ENCODE measurements at regions not wholly inside any gene's neighbourhood (a gene's known extent, or its start where the extent isn't known, plus 50 kb on each side); places are given as distances from the start of the nearest gene placed in this dataset.

GRCh38 chr10:121205625-121206024, 354.5 kb downstream of the WDR11 start:
- no peaks in the 10 kb centered on the region for H3K9me2 ChIP-seq
- no peak overlapping the region for H3K9ac ChIP-seq
- ChIA-PET CTCF (interaction anchor here (0.9 to 1.0 kb wide), 2 partner anchors 204 to 244 kb away, joined by 3 read pairs; no protein-coding TSS in a partner anchor), POLR2A (no interaction called here)
- H2AFZ ChIP-seq (ENCODE audit: low read depth) = no peak overlapping the region
- H3K27ac ChIP-seq (ENCODE audit: low read depth in 2 of 2, low read length in 1 of 2) = no peak overlapping the region
- no peaks in the 10 kb centered on the region for H3K36me3 ChIP-seq (replicated peaks in 1 of 2; ENCODE audit: control insufficient read depth in 1 of 2, insufficient read depth in 2 of 2, low read length in 1 of 2)
- no peaks in the 10 kb centered on the region for H3F3A ChIP-seq (replicated peaks; ENCODE audit: insufficient read depth)
- no peak overlapping the region for H3K4me2 ChIP-seq
- H3K79me2 ChIP-seq (ENCODE audit: insufficient read depth) = no peaks in the 10 kb centered on the region
- no peak overlapping the region for H3K4me3 ChIP-seq (ENCODE audit: low read depth in 2 of 2, low read length in 1 of 2)
- H3K27me3 ChIP-seq (ENCODE audit: insufficient read depth) = no peaks in the 10 kb centered on the region
- H3K9me3 ChIP-seq = no peaks in the 10 kb centered on the region
- WGBS (ENCODE audit: low lambda C conversion rate) = 26% methylated on average over 2 of the region's 2 CpGs
- H4K20me1 ChIP-seq (ENCODE audit: insufficient read depth) = no peaks in the 10 kb centered on the region
- TF ChIP-seq MEF2A (IDR thresholded peaks at IDR 0.05; ENCODE audit: borderline replicate concordance, low read depth) (no peak), POLR2AphosphoS5 (IDR thresholded peaks at IDR 0.05; ENCODE audit: low read depth, low read length) (no peak), RAD21 (IDR thresholded peaks at IDR 0.05; ENCODE audit: low read length) (no peak), ELF1 (IDR thresholded peaks at IDR 0.05) (no peak), MXI1 (IDR thresholded peaks at IDR 0.05; ENCODE audit: low read depth, low read length) (no peak), NRF1 (IDR thresholded peaks at IDR 0.05; ENCODE audit: low read depth, low read length) (no peak), JUND (IDR thresholded peaks at IDR 0.05) (no peak), NFIC (IDR thresholded peaks at IDR 0.05; ENCODE audit: borderline replicate concordance) (no peak), RCOR1 (IDR thresholded peaks at IDR 0.05; ENCODE audit: low read length) (no peak), GATA2 (CRISPR knock-in tag; IDR thresholded peaks at IDR 0.05) (no peak), PBX3 (IDR thresholded peaks at IDR 0.05) (no peak), REST (IDR thresholded peaks at IDR 0.05; ENCODE audit: low read depth, low read length) (no peak), EP300 (IDR thresholded peaks at IDR 0.05; ENCODE audit: borderline replicate concordance in 1 of 2, low read depth in 1 of 2, low read length in 1 of 2) (no peak)
- TF ChIP-seq, protein P1, sequence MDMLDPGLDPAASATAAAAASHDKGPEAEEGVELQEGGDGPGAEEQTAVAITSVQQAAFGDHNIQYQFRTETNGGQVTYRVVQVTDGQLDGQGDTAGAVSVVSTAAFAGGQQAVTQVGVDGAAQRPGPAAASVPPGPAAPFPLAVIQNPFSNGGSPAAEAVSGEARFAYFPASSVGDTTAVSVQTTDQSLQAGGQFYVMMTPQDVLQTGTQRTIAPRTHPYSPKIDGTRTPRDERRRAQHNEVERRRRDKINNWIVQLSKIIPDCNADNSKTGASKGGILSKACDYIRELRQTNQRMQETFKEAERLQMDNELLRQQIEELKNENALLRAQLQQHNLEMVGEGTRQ (IDR thresholded peaks at IDR 0.05; ENCODE audit: borderline replicate concordance, low read depth, low read length) = no peak
- TF ChIP-seq, protein P2, sequence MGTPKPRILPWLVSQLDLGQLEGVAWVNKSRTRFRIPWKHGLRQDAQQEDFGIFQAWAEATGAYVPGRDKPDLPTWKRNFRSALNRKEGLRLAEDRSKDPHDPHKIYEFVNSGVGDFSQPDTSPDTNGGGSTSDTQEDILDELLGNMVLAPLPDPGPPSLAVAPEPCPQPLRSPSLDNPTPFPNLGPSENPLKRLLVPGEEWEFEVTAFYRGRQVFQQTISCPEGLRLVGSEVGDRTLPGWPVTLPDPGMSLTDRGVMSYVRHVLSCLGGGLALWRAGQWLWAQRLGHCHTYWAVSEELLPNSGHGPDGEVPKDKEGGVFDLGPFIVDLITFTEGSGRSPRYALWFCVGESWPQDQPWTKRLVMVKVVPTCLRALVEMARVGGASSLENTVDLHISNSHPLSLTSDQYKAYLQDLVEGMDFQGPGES (IDR thresholded peaks at IDR 0.05; ENCODE audit: low read depth, low read length) = no peak
- H3K4me1 ChIP-seq (ENCODE audit: control insufficient read depth in 1 of 2, insufficient read depth in 2 of 2, low read depth in 1 of 2, low read length in 1 of 2) = peaks cover 0 to 2% of the 10 kb centered on the region in 2 experiments; a peak in 1 of 4 replicates
- DNase-seq = peak; percentile 37

All from SK-N-SH (cell line).